ENCODE measurements at regions not wholly inside any gene's neighbourhood (a gene's known extent, or its start where the extent isn't known, plus 50 kb on each side); places are given as distances from the start of the nearest gene placed in this dataset.
"Not testable (repeated sequence)": the region's sequence is repeated elsewhere in the genome, so short reads cannot be mapped to it uniquely, and the experiment has no call there.

GRCh38 chrX:1701396-1701901 is 86.6 kb downstream of the ASMT start:
- TF ChIP-seq POLR2A, POLR2AphosphoS5 (IDR thresholded peaks at IDR 0.05; ENCODE audit: low read depth, low read length): not testable (repeated sequence)

Data from GM12892 (cell line).